ENCODE measurements at regions not wholly inside any gene's neighbourhood (a gene's known extent, or its start where the extent isn't known, plus 50 kb on each side); places are given as distances from the start of the nearest gene placed in this dataset.

DNA sequence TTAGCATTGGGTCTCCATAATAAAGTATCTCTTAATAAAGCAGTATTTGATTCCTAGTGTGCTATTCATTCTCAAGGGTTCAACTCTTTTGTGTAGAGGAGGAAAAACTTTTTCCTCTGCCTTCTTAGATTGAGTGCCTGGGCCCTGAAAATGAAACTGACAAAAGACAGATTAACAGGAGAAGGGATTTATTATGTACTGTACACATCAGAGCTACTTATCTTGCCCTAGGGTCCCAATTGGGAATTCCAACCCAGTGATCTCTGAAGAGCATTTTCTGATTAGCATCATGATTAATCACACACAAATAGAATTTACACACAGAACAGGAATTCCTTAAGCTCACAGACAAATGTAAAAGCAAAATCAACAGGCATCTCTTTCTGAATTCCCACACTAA lies 128.9 kb downstream of the CD164 start:
- H3K9me3 ChIP-seq (ENCODE audit: control insufficient read depth, insufficient read depth, low read depth, low read length), result no peaks in the 10 kb centered on the region
- H3K27me3 ChIP-seq (ENCODE audit: control insufficient read depth, insufficient read depth, low read length), result peaks cover 11% of the 10 kb centered on the region; the same call in 1 of the 2 replicates
- no peaks in the 10 kb centered on the region for H3K36me3 ChIP-seq (ENCODE audit: control insufficient read depth, insufficient read depth, low read length)
- H3K4me3 ChIP-seq (ENCODE audit: low read depth in 2 of 2, low read length in 2 of 2), result no peak overlapping the region
- DNase-seq (ENCODE audit: low read depth, low spot score) (no peak), ATAC-seq (no peak)
- intact Hi-C loops (cut with micrococcal nuclease; ENCODE audit: unreplicated experiment), result no loop called here
- in situ Hi-C loops (cut with HindIII; ENCODE audit: low pct_unique_long_range_greater_than_20kb, low sequenced_read_pairs), result no loop called here
- TF ChIP-seq TCF7L2 (IDR thresholded peaks at IDR 0.05; ENCODE audit: low read depth, low read length) (no peak), SIN3A (IDR thresholded peaks at IDR 0.05; ENCODE audit: borderline replicate concordance, insufficient read depth, low read depth, low read length) (no peak), POLR2AphosphoS5 (IDR thresholded peaks at IDR 0.05; ENCODE audit: low read depth, low read length) (no peak)
- TF ChIP-seq, protein P1, sequence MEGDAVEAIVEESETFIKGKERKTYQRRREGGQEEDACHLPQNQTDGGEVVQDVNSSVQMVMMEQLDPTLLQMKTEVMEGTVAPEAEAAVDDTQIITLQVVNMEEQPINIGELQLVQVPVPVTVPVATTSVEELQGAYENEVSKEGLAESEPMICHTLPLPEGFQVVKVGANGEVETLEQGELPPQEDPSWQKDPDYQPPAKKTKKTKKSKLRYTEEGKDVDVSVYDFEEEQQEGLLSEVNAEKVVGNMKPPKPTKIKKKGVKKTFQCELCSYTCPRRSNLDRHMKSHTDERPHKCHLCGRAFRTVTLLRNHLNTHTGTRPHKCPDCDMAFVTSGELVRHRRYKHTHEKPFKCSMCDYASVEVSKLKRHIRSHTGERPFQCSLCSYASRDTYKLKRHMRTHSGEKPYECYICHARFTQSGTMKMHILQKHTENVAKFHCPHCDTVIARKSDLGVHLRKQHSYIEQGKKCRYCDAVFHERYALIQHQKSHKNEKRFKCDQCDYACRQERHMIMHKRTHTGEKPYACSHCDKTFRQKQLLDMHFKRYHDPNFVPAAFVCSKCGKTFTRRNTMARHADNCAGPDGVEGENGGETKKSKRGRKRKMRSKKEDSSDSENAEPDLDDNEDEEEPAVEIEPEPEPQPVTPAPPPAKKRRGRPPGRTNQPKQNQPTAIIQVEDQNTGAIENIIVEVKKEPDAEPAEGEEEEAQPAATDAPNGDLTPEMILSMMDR (IDR thresholded peaks at IDR 0.05), result no peak
- TF ChIP-seq, protein P2, sequence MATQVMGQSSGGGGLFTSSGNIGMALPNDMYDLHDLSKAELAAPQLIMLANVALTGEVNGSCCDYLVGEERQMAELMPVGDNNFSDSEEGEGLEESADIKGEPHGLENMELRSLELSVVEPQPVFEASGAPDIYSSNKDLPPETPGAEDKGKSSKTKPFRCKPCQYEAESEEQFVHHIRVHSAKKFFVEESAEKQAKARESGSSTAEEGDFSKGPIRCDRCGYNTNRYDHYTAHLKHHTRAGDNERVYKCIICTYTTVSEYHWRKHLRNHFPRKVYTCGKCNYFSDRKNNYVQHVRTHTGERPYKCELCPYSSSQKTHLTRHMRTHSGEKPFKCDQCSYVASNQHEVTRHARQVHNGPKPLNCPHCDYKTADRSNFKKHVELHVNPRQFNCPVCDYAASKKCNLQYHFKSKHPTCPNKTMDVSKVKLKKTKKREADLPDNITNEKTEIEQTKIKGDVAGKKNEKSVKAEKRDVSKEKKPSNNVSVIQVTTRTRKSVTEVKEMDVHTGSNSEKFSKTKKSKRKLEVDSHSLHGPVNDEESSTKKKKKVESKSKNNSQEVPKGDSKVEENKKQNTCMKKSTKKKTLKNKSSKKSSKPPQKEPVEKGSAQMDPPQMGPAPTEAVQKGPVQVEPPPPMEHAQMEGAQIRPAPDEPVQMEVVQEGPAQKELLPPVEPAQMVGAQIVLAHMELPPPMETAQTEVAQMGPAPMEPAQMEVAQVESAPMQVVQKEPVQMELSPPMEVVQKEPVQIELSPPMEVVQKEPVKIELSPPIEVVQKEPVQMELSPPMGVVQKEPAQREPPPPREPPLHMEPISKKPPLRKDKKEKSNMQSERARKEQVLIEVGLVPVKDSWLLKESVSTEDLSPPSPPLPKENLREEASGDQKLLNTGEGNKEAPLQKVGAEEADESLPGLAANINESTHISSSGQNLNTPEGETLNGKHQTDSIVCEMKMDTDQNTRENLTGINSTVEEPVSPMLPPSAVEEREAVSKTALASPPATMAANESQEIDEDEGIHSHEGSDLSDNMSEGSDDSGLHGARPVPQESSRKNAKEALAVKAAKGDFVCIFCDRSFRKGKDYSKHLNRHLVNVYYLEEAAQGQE (IDR thresholded peaks at IDR 0.05; ENCODE audit: insufficient read depth in 1 of 2, low read depth in 2 of 2, low read length in 1 of 2), result no peak
- H3K27ac ChIP-seq (ENCODE audit: low read length), result no peak overlapping the region
- POLR2A ChIA-PET, result no interaction called here
- no TSS peak for BruUV-seq (replicated peaks)
- no peaks in the 10 kb centered on the region for H3K4me1 ChIP-seq (ENCODE audit: control insufficient read depth, insufficient read depth, low read length)
- CTCF ChIA-PET, result no interaction called here

DNA sequence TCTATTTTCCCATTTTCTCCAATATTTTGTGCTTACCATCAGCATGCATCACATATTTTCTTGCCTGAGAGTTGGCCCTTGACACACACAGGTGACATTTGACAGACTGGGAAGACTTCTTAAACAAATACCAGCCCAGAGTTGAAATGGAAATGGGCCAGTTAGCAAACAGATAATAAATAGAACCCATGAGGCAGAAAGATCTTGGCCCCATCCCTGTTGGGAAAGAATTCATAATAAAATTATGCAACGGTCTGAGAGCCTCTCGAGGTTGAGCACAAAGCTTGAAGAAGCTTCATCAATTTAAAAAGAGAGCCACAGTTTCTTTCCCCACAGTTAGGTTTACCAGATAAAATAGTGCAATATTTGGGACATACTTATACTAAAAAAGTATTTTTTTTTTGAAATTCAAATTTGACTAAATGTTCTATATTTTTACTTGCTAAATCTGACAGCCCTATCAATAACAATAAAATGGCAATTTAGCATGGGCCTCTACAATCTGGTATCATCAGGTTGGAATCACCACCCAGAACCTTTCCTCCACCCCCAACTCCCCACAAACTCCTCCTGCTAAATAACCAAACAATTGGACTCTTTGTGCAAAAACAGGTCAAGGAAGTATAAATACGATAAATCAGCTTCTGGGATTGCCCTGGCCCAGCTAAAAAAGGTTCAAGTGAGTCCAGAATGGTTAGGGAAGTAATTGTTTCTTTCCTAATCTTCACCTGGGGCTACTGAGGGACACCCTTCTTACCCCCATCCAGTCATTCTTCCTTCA lies 129.8 kb downstream of the CD164 start:
- Histone ChIP-seq H3K4me1 (ENCODE audit: control insufficient read depth, insufficient read depth, low read length) (no peaks in the 10 kb centered on the region), H3K9me3 (ENCODE audit: control insufficient read depth, insufficient read depth, low read depth, low read length) (no peaks in the 10 kb centered on the region), H3K27ac (ENCODE audit: low read length) (no peak overlapping the region), H3K4me3 (ENCODE audit: low read depth in 2 of 2, low read length in 2 of 2) (no peak overlapping the region), H3K27me3 (ENCODE audit: control insufficient read depth, insufficient read depth, low read length) (peaks cover 11% of the 10 kb centered on the region; the same call in 1 of the 2 replicates), H3K36me3 (ENCODE audit: control insufficient read depth, insufficient read depth, low read length) (no peaks in the 10 kb centered on the region)
- ATAC-seq (no peak), DNase-seq (ENCODE audit: low read depth, low spot score) (no peak)
- no peak for TF ChIP-seq TCF7L2 (IDR thresholded peaks at IDR 0.05; ENCODE audit: low read depth, low read length)
- intact Hi-C loops (cut with micrococcal nuclease; ENCODE audit: unreplicated experiment) (no loop called here), in situ Hi-C loops (cut with HindIII; ENCODE audit: low pct_unique_long_range_greater_than_20kb, low sequenced_read_pairs) (no loop called here)
- no TSS peak for BruUV-seq (replicated peaks)
- POLR2A ChIA-PET, result no interaction called here
- CTCF ChIA-PET, result no interaction called here

DNA sequence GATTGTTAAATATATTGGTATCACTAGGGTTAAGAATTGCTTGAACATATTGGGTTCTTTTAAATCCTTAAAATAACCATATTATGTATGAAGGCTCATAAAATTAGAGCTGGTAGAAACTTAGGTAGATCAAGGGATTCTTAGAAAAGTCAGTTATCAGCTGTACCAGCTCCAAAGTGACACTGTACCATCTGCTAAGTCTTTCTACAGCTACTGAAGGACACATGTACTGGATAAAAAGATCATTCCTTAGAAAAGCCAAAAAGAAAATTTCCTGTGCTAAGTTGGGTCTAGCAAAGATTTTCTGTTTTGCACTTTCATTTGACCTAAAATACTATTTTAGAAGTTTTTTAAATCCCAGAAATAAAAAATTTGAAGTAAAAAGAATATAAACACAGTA lies 130.4 kb downstream of the CD164 start:
- POLR2A ChIA-PET, result no interaction called here
- no peak for TF ChIP-seq POLR2AphosphoS5 (IDR thresholded peaks at IDR 0.05; ENCODE audit: low read depth, low read length)
- TF ChIP-seq, protein P2 (IDR thresholded peaks at IDR 0.05; ENCODE audit: insufficient read depth in 1 of 2, low read depth in 2 of 2, low read length in 1 of 2), result no peak
- TF ChIP-seq TCF7L2 (IDR thresholded peaks at IDR 0.05; ENCODE audit: low read depth, low read length), result no peak
- TF ChIP-seq SIN3A (IDR thresholded peaks at IDR 0.05; ENCODE audit: borderline replicate concordance, insufficient read depth, low read depth, low read length), result no peak
- TF ChIP-seq, protein P1 (IDR thresholded peaks at IDR 0.05), result no peak
- DNase-seq (ENCODE audit: low read depth, low spot score) (no peak), ATAC-seq (no peak)
- BruUV-seq (replicated peaks), result no TSS peak
- Histone ChIP-seq H3K27me3 (ENCODE audit: control insufficient read depth, insufficient read depth, low read length) (peaks cover 11% of the 10 kb centered on the region; the same call in 1 of the 2 replicates), H3K36me3 (ENCODE audit: control insufficient read depth, insufficient read depth, low read length) (no peaks in the 10 kb centered on the region), H3K9me3 (ENCODE audit: control insufficient read depth, insufficient read depth, low read depth, low read length) (no peaks in the 10 kb centered on the region), H3K27ac (ENCODE audit: low read length) (no peak overlapping the region), H3K4me3 (ENCODE audit: low read depth in 2 of 2, low read length in 2 of 2) (no peak overlapping the region), H3K4me1 (ENCODE audit: control insufficient read depth, insufficient read depth, low read length) (no peaks in the 10 kb centered on the region)
- in situ Hi-C loops (cut with HindIII; ENCODE audit: low pct_unique_long_range_greater_than_20kb, low sequenced_read_pairs) (no loop called here), intact Hi-C loops (cut with micrococcal nuclease; ENCODE audit: unreplicated experiment) (no loop called here)
- CTCF ChIA-PET, result no interaction called here
